AG04450 (cell line): ENCODE measurements at regions not wholly inside any gene's neighbourhood (a gene's known extent, or its start where the extent isn't known, plus 50 kb on each side); places are given as distances from the start of the nearest gene placed in this dataset.
"Not testable (repeated sequence)": the region's sequence is repeated elsewhere in the genome, so short reads cannot be mapped to it uniquely, and the experiment has no call there.

Experiments
- CTCF ChIA-PET: fragments of 300-600, 350-600 bp; formaldehyde crosslinking; extraction: SDS; loops from one replicate; lab custom pipeline; 2022; ENCODE audit warnings: antibody characterized with exemption, inconsistent platforms; lab: Charles Lee
- POLR2A ChIA-PET: fragments of 350-600 bp; formaldehyde crosslinking; extraction: SDS; loops from one replicate; lab custom pipeline; 2021; ENCODE audit warnings: antibody characterized with exemption, inconsistent platforms; lab: Yijun Ruan, JAX
- DNase-seq: peaks from one replicate; pipeline ENCODE4 v3.0.0-alpha.2; 2011; ENCODE audit warnings: low read depth, low spot score
- H3K27ac ChIP-seq: one replicate; pipeline ENCODE4 v1.5.1; 2012; ENCODE audit warnings: low read depth, low read length, control low read depth
- H3K27me3 ChIP-seq: one replicate; pipeline ENCODE4 v1.6.0; 2012; ENCODE audit warnings: low read length; ENCODE audit not compliant: control insufficient read depth, insufficient read depth
- H3K4me3 ChIP-seq: 2 replicates; pipeline ENCODE4 v1.5.1; 2011; ENCODE audit warnings: mild to moderate bottlenecking, low read depth, low read length, control low read depth
- H3K9me3 ChIP-seq: 2 replicates; pipeline ENCODE4 v1.5.1; 2012; ENCODE audit warnings: low read length; ENCODE audit not compliant: control insufficient read depth, insufficient read depth
- TF ChIP-seq, protein P1 (sequence below): IDR thresholded peaks from 2 replicates; pipeline ENCODE4 v1.5.1; 2011; ENCODE audit warnings: low read depth, low read length, control low read depth, inconsistent platforms

DNA sequence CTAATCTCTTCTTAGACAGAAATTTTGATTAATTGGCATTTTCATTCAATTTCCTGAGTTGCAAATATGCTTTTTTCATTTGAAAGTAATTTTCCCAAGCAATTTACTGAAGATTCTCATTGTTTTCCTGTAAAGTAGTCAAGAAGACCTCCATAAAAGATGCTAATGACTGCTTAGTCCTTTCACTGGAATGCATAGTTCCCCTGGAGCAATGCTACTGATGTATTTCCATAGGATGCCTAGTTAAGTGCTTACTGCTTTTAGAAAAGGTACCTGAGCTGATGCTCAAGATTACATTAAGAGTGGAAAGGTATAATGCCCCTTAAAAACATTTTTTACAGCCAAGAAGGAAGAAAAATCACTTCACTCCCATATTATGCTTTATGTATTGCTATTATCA is 109.2 kb upstream of the EMB start:
- no peak for DNase-seq
- Histone ChIP-seq H3K9me3 (no peaks in the 10 kb centered on the region), H3K27me3 (no peaks in the 10 kb centered on the region), H3K27ac (no peak overlapping the region), H3K4me3 (no peak overlapping the region)
- POLR2A ChIA-PET = no interaction called here
- TF ChIP-seq, protein P1, sequence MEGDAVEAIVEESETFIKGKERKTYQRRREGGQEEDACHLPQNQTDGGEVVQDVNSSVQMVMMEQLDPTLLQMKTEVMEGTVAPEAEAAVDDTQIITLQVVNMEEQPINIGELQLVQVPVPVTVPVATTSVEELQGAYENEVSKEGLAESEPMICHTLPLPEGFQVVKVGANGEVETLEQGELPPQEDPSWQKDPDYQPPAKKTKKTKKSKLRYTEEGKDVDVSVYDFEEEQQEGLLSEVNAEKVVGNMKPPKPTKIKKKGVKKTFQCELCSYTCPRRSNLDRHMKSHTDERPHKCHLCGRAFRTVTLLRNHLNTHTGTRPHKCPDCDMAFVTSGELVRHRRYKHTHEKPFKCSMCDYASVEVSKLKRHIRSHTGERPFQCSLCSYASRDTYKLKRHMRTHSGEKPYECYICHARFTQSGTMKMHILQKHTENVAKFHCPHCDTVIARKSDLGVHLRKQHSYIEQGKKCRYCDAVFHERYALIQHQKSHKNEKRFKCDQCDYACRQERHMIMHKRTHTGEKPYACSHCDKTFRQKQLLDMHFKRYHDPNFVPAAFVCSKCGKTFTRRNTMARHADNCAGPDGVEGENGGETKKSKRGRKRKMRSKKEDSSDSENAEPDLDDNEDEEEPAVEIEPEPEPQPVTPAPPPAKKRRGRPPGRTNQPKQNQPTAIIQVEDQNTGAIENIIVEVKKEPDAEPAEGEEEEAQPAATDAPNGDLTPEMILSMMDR = no peak
- CTCF ChIA-PET = no interaction called here

DNA sequence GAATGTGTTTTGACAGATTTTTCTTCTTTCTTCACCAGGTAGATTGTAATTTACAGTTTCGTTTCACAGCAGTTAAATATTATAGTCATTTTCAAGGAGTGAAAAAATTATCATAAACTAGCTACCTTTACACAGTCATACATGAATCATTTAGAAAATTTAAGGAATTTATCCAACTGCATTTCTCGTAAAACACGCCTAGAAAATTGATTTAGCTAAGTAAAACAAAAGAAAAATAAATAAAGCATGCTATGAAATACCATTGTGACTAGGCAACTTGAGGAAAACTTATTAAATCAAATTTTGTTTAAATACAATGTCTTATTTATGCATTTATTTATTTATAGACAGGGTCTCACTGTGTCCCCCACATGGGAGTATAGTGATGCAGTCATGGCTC is 109.9 kb upstream of the EMB start:
- DNase-seq = no peak
- H3K4me3 ChIP-seq = no peak overlapping the region
- POLR2A ChIA-PET = no interaction called here
- H3K27ac ChIP-seq = no peak overlapping the region
- TF ChIP-seq, protein P1 = no peak
- CTCF ChIA-PET = interaction anchor here (0.6 to 0.7 kb wide), 2 partner anchors 26 to 112 kb away, joined by 3 to 4 read pairs; no protein-coding TSS in a partner anchor
- H3K9me3 ChIP-seq = no peaks in the 10 kb centered on the region
- H3K27me3 ChIP-seq = no peaks in the 10 kb centered on the region

DNA sequence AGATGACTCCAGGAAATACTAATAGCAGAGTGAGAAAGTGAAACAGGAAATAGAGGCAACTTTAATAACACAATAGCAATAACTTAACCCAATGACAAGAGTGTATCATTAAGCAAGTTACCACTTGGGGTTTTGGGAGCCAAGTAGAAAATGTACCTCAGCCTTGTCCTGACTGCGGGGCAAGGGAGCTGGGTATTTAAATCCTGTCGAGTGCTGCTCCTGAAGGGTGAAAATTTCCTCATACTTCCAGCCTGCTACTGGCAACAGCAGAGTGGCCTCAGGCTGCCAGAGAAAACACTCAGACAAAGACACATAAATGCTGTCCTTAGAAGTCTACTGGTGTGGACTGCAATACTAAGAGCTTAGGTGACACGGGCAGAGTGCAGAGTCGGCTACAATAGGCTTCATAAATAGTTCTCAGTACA is 112.5 kb upstream of the EMB start:
- H3K9me3 ChIP-seq = no peaks in the 10 kb centered on the region
- TF ChIP-seq, protein P1 = no peak
- DNase-seq = no peak
- no peak overlapping the region for H3K27ac ChIP-seq
- H3K4me3 ChIP-seq = no peak overlapping the region
- ChIA-PET POLR2A (no interaction called here), CTCF (no interaction called here)
- no peaks in the 10 kb centered on the region for H3K27me3 ChIP-seq

DNA sequence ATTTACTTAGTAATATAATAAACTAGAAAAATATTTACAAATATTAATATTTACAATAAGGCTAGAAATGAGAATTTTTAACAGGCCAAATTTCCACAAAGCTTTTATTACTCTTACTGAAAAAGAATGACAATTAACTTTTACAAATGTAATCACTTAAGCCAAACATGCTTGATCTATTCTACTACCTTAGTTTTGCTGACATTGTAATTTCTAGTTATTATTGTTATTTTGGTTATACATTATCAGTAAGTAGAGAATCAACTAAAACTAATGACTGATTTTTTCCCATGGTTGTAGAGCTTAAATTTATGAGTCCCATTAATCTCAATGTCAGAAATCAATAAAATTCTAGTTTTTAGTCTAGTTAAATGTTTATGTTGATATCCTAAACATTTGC is 107.8 kb upstream of the PARP8 start:
- DNase-seq, CTCF ChIA-PET, POLR2A ChIA-PET, H3K27ac ChIP-seq, H3K27me3 ChIP-seq, H3K4me3 ChIP-seq, H3K9me3 ChIP-seq: not testable (repeated sequence)

DNA sequence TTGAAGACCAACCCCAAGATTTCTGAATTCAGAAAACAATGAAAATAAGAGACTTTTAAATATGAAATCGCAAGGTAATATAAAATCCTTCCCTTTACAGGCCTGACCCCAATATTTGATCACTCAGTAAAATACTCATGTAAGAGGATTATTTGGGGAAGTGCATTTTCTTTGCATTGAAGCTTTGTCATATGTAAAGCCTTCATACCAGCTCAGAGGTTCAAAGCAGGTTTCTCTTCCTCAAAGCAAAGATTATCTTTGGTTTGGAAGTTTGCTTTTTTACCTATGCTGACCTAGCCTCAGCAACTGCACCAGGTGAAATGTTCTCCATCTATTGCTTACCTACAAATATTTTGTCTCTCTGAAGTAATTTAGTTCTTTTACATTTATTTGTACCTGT is 106.5 kb upstream of the PARP8 start:
- no peak overlapping the region for H3K4me3 ChIP-seq
- no peak overlapping the region for H3K27ac ChIP-seq
- CTCF ChIA-PET = no interaction called here
- TF ChIP-seq, protein P1 = no peak
- POLR2A ChIA-PET = no interaction called here
- H3K9me3 ChIP-seq = no peaks in the 10 kb centered on the region
- DNase-seq = no peak
- H3K27me3 ChIP-seq = no peaks in the 10 kb centered on the region

DNA sequence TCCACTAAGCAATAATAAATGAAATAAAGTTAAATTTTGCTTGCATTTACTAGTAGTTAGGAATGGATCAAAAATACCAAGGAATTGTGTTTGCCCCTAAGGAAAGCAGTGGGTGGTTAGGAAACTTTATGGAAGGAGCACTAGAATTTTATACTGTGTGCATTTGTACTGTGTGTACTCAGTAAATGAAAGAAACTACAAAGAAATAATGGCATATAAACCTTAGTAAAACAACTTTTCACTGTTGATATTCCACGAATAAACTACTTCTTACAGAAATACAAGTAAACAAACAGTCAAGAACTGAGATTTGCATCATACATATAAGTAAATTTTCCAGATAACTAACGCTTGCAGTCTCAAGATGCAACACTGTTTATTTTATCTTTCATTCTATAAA is 103.7 kb upstream of the PARP8 start:
- H3K27me3 ChIP-seq = no peaks in the 10 kb centered on the region
- TF ChIP-seq, protein P1 = no peak
- no peak overlapping the region for H3K4me3 ChIP-seq
- CTCF ChIA-PET = no interaction called here
- POLR2A ChIA-PET = no interaction called here
- H3K27ac ChIP-seq = no peak overlapping the region
- no peaks in the 10 kb centered on the region for H3K9me3 ChIP-seq
- no peak for DNase-seq
